Upper lobe of left lung (tissue), 6 donors: ENCODE measurements at regions not wholly inside any gene's neighbourhood (a gene's known extent, or its start where the extent isn't known, plus 50 kb on each side); places are given as distances from the start of the nearest gene placed in this dataset.

Source experiments
- ATAC-seq, 2 donors: fragments of 200-7000 bp; cut with Tn5 transposase; one replicate each; pipeline ENCODE4 v1.9.1; 2022; ENCODE audit warnings: mild to moderate bottlenecking in 2 of 2, moderate library complexity in 2 of 2; ENCODE audit not compliant: low FRiP score in 2 of 2
- DNase-seq, 2 donors: peaks; one replicate each; pipeline ENCODE4 v3.0.0-alpha.2; 2019 to 2020
- H3K27ac ChIP-seq, 4 donors: fragments of 200-600 bp; sonication (generic); one replicate each; pipeline ENCODE4 v1.5.1; 2016 to 2019
- H3K27me3 ChIP-seq, 4 donors: fragments of 200-600 bp; sonication (generic); one replicate each; pipeline ENCODE4 v1.5.1; 2017 to 2019
- H3K36me3 ChIP-seq, 4 donors: fragments of 200-600 bp; sonication (generic); one replicate each; pipeline ENCODE4 v1.5.1; 2016 to 2019
- H3K4me1 ChIP-seq, 4 donors: fragments of 200-600 bp; sonication (generic); one replicate each; pipeline ENCODE4 v1.5.1; 2018 to 2019
- H3K4me3 ChIP-seq, 4 donors: fragments of 200-600 bp; sonication (generic); one replicate each; pipeline ENCODE4 v1.5.1; 2017 to 2019; ENCODE audit warnings: mild to moderate bottlenecking in 2 of 4, moderate library complexity in 1 of 4
- H3K9me3 ChIP-seq, 4 donors: fragments of 200-600 bp; sonication (generic); one replicate each; pipeline ENCODE4 v1.5.1; 2018 to 2019
- CTCF ChIP-seq, 6 experiments: fragments of 450-650 bp in 4 of 6; fragments of 200-600 bp in 2 of 6; sonication (generic) in 2 of 6; IDR thresholded peaks; one replicate each; pipeline ENCODE4 v1.5.1; 2016 to 2019; ENCODE audit warnings: antibody characterized with exemption in 6 of 6
- EP300 ChIP-seq, 4 donors: sonication (generic); formaldehyde crosslinking; IDR thresholded peaks; one replicate each; pipeline ENCODE4 v1.5.1; 2017; ENCODE audit warnings: antibody characterized with exemption in 4 of 4, control low read depth in 2 of 4
- POLR2A ChIP-seq, 4 donors: fragments of 450-650 bp; IDR thresholded peaks; one replicate each; pipeline ENCODE4 v1.5.1; 2016 to 2017; ENCODE audit warnings: antibody characterized with exemption in 4 of 4, mild to moderate bottlenecking in 2 of 4
- POLR2AphosphoS5 ChIP-seq, 2 donors: sonication (generic); formaldehyde crosslinking; IDR thresholded peaks; one replicate each; pipeline ENCODE4 v1.5.1; 2017; ENCODE audit warnings: antibody characterized with exemption in 2 of 2
- WGBS, 2 donors: methylation state at CpG; one replicate each; pipeline ENCODE4 v1.1.5; 2017 to 2018; 5-methylcytosine and 5-hydroxymethylcytosine counted together
- donor health status: DM: no; HTN: no; CAD: no; lungs with moderate emphysema.
- donor health status: DM: no; HTN: yes; CAD: no; lungs with severe emphysema.

GRCh38 chr7:89507034-89507433, 647.2 kb upstream of the STEAP1 start:
- H3K27me3 ChIP-seq, result no peaks in the 10 kb centered on the region
- TF ChIP-seq POLR2AphosphoS5 (IDR thresholded peaks at IDR 0.05) (no peak), EP300 (IDR thresholded peaks at IDR 0.05) (no peak), POLR2A (IDR thresholded peaks at IDR 0.05) (no peak), CTCF (IDR thresholded peaks at IDR 0.05) (no peak)
- no peaks in the 10 kb centered on the region for H3K36me3 ChIP-seq
- no peak overlapping the region for H3K4me3 ChIP-seq
- ATAC-seq (no peak), DNase-seq (no peak)
- H3K4me1 ChIP-seq, result no peaks in the 10 kb centered on the region
- no peak overlapping the region for H3K27ac ChIP-seq
- H3K9me3 ChIP-seq, result no peaks in the 10 kb centered on the region
- WGBS, 2 donors, result 91 to 95% methylated on average over 3 of the region's 3 CpGs

GRCh38 chr7:89511900-89512299, 642.4 kb upstream of the STEAP1 start:
- no peak for TF ChIP-seq CTCF (IDR thresholded peaks at IDR 0.05)
- ATAC-seq, result no peak
- H3K4me1 ChIP-seq, result no peaks in the 10 kb centered on the region

GRCh38 chr7:89514970-89515369, 639.3 kb upstream of the STEAP1 start:
- Histone ChIP-seq H3K27me3 (no peaks in the 10 kb centered on the region), H3K4me1 (no peaks in the 10 kb centered on the region), H3K27ac (no peak overlapping the region), H3K9me3 (no peaks in the 10 kb centered on the region), H3K36me3 (no peaks in the 10 kb centered on the region), H3K4me3 (no peak overlapping the region)
- DNase-seq (no peak), ATAC-seq (no peak)
- WGBS, 2 donors, result 56 to 57% methylated on average over 3 of the region's 3 CpGs
- no peak for TF ChIP-seq POLR2A (IDR thresholded peaks at IDR 0.05)
- no peak for TF ChIP-seq POLR2AphosphoS5 (IDR thresholded peaks at IDR 0.05)
- TF ChIP-seq EP300 (IDR thresholded peaks at IDR 0.05), result no peak
- TF ChIP-seq CTCF (IDR thresholded peaks at IDR 0.05), result no peak

More at GRCh38 chr7:89511900-89512299, 642.4 kb upstream of the STEAP1 start:
- no peak for DNase-seq
- Histone ChIP-seq H3K36me3 (no peaks in the 10 kb centered on the region), H3K27ac (no peak overlapping the region), H3K4me3 (no peak overlapping the region), H3K9me3 (no peaks in the 10 kb centered on the region), H3K27me3 (no peaks in the 10 kb centered on the region)
- WGBS, 2 donors, result 72 to 92% methylated on average over 1 of the region's 1 CpG

- no peaks in the 10 kb centered on the region for H3K36me3 ChIP-seq
- no peak overlapping the region for H3K27ac ChIP-seq
- TF ChIP-seq CTCF (IDR thresholded peaks at IDR 0.05) (no peak), EP300 (IDR thresholded peaks at IDR 0.05) (no peak), POLR2A (IDR thresholded peaks at IDR 0.05) (no peak), POLR2AphosphoS5 (IDR thresholded peaks at IDR 0.05) (no peak)
- H3K4me3 ChIP-seq, result no peak overlapping the region
- DNase-seq (no peak), ATAC-seq (no peak)
- 77% methylated on average over 1 of the region's 1 CpG; no CpG with 5 or more reads in 1 of the 2 donors for whole genome bisulfite sequencing, 2 donors
- H3K9me3 ChIP-seq, result no peaks in the 10 kb centered on the region
- H3K4me1 ChIP-seq, result no peaks in the 10 kb centered on the region
- no peaks in the 10 kb centered on the region for H3K27me3 ChIP-seq
Measured at GRCh38 chr7:89517815-89518214, 636.5 kb upstream of the STEAP1 start.

GRCh38 chr7:89549768-89550167, 604.5 kb upstream of the STEAP1 start:
- H3K9me3 ChIP-seq, result no peaks in the 10 kb centered on the region
- WGBS, 2 donors, result 83% methylated on average over 1 of the region's 1 CpG; no CpG with 5 or more reads in 1 of the 2 donors
- no peaks in the 10 kb centered on the region for H3K27me3 ChIP-seq
- H3K4me1 ChIP-seq, result no peaks in the 10 kb centered on the region
- no peak overlapping the region for H3K4me3 ChIP-seq
- no peak for ATAC-seq
- no peak for TF ChIP-seq CTCF (IDR thresholded peaks at IDR 0.05)
- TF ChIP-seq POLR2AphosphoS5 (IDR thresholded peaks at IDR 0.05), result no peak
- TF ChIP-seq POLR2A (IDR thresholded peaks at IDR 0.05), result no peak
- TF ChIP-seq EP300 (IDR thresholded peaks at IDR 0.05), result no peak
- no peak for DNase-seq
- no peaks in the 10 kb centered on the region for H3K36me3 ChIP-seq
- H3K27ac ChIP-seq, result no peak overlapping the region
